Mammary epithelial cell (primary cell): ENCODE measurements at regions not wholly inside any gene's neighbourhood (a gene's known extent, or its start where the extent isn't known, plus 50 kb on each side); places are given as distances from the start of the nearest gene placed in this dataset.

Source experiments
- CTCF ChIP-seq, 2 donors: IDR thresholded peaks in 1 of 2; conservative IDR thresholded peaks in 1 of 2; 2 replicates each; pipeline ENCODE4 v1.5.1; 2011 to 2012; ENCODE audit warnings: inconsistent platforms in 2 of 2, low read length in 2 of 2, mild to moderate bottlenecking in 2 of 2, control low read depth in 1 of 2, low read depth in 1 of 2; ENCODE audit not compliant: insufficient read depth in 1 of 2; ENCODE audit errors: extremely low read depth in 1 of 2
- EZH2 ChIP-seq: IDR thresholded peaks from 2 replicates; pipeline ENCODE4 v1.6.1; 2012; ENCODE audit warnings: low read length, inconsistent platforms, borderline replicate concordance

- TF ChIP-seq CTCF (conservative IDR thresholded peaks at IDR 0.05 in 1 of 2, IDR thresholded peaks at IDR 0.05 in 1 of 2; ENCODE audit: extremely low read depth in 1 of 2, insufficient read depth in 1 of 2, low read depth in 1 of 2, low read length in 2 of 2) (no peak), EZH2 (no peak)
These were observed 106.9 kb upstream of the CD96 start for GRCh38 chr3:111434941-111435622.
